HG03575 (cell line): ENCODE measurements at regions not wholly inside any gene's neighbourhood (a gene's known extent, or its start where the extent isn't known, plus 50 kb on each side); places are given as distances from the start of the nearest gene placed in this dataset.
"Not testable (repeated sequence)": the region's sequence is repeated elsewhere in the genome, so short reads cannot be mapped to it uniquely, and the experiment has no call there.

ENCODE experiments used
- ATAC-seq: cut with Tn5 transposase; IDR thresholded peaks from one replicate; pipeline ENCODE4 v1.9.1; 2021; ENCODE audit not compliant: unreplicated experiment, insufficient number of reproducible peaks, low FRiP score; ENCODE audit errors: extremely low read depth

GRCh38 chr7:65789943-65790342 is 82.9 kb upstream of the VKORC1L1 start:
- not testable (repeated sequence) for ATAC-seq

- ATAC-seq: not testable (repeated sequence)
These were observed 81.1 kb upstream of the VKORC1L1 start for GRCh38 chr7:65791788-65792187.

GRCh38 chr7:65792726-65793125 is 80.1 kb upstream of the VKORC1L1 start:
- ATAC-seq: not testable (repeated sequence)

- ATAC-seq: not testable (repeated sequence)
These were observed 78.0 kb upstream of the VKORC1L1 start for GRCh38 chr7:65794671-65795391.

DNA sequence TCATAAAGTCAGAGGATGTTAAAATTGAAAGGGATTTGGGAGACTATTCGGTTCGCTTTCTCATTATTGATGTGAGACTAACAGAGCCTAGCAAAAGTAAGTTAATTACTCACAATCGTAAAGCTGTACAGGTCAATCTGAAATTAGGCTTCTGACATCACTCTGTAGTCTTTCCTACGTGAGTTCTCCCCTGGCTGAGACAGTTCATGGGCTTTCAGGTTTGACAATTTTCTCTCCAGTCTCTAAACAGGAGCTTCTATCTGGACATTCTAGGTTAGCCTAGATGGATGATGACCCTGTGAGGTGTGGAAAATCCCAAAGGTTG is 77.5 kb upstream of the VKORC1L1 start:
- ATAC-seq: not testable (repeated sequence)

DNA sequence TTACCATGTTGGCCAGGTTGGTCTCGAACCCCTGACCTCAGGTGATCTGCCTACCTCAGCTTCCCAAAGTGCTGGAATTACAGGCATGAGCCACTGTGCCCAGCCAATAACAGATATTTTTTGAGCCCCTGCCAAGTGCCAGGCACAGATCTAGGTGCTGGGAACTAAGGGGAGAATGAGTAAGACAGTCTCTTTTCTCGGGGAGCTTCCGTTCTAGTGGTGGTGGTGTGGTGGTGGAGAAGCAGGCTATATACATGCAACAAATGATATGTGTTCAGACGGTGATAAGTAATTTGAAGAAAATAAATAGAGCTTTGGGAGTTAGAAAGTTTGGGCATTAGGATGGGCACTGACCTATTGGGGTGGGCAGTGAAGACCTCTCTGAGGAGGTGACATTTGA is 76.7 kb upstream of the VKORC1L1 start:
- no peak for ATAC-seq

- ATAC-seq: not testable (repeated sequence)
These were observed 75.8 kb upstream of the VKORC1L1 start for GRCh38 chr7:65797086-65797485.

GRCh38 chr7:65797566-65797965 is 75.3 kb upstream of the VKORC1L1 start:
- not testable (repeated sequence) for ATAC-seq

DNA sequence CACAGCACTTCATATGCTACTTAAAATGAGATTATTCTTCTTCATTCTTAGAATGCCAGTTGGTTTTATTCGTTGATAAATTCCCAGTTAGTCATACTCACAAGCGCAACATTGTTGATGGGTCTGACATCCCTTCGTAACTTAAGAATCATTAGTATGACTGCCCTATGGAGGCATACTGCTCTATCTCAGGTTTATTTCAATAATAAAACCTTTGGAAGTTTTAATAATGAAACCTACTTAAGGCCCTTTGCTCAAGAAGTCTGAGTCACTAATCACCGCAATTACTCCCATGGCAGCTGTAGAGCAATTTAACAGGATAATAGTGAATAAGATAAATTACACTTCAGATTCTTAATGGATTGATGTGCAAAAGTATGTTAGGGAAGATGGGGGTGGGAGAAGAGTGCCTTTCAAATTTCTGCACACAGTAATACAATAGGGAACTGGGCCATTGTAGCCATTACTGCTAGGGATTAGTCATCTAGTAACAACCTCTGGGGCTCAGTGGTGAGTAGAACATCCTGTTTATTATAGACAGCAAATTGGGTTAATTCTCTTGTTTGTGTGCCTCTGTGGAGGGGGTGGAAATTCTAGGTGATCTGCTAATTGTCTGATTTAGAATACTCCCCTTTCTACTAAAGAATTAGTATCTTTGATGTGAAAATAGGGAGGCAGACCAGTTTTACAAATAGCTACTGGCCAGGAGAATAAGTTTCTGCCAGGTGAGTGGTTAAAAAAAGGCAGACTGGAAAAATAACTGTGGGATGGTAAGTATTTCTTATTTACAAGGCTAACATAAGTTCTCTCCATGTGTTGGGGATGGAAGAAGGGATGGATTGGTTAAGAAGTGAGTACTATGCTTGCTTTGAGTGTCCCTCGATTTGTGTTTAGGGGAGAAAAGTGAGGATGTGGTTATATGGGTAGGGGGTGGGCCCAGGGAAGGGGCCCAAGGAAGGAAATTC is 74.5 kb upstream of the VKORC1L1 start:
- peak; percentile 99 for ATAC-seq

GRCh38 chr7:65800191-65800590 is 72.7 kb upstream of the VKORC1L1 start:
- ATAC-seq: not testable (repeated sequence)

DNA sequence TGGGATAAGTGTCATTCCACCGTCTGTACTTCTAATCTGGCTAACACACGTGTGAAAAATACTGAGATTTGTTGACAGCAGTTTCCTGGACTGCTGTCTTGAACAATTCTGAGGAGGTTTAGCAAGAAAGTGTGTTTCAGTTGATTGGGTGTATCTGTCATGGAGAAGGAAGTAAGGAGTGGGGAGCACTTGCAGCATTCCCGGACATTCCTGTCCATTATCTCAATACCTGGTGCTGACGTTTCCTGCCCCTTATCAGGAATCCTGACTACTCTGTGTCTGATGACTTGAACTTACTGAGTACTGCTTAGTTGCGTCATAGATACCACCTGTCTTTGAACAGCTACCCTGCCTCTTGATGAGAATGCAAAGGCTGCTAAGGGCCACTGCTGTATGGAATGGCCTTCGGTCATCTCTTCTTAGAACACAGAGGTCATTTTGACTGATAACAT is 72.0 kb upstream of the VKORC1L1 start:
- no peak for ATAC-seq

- ATAC-seq: no peak
These were observed 68.0 kb upstream of the VKORC1L1 start for GRCh38 chr7:65804887-65805286.

DNA sequence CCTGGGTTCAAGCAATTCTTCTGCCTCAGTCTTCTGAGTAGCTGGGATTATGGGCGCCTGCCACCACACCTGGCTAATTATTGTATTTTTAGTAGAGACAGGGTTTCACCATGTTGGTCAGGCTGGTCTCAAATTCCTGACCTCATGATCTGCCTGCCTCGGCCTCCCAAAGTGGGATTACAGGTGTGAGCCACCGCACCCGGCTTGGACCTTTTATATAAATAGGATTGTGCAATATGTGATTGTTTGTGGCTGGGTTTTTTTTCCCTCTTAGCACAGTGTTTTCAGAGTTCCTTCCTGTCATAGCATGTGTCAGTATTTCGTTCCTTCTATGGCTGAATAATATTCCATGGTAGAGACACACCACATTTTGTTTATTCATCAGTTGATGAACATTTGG is 65.8 kb upstream of the VKORC1L1 start:
- not testable (repeated sequence) for ATAC-seq

GRCh38 chr7:65809259-65809981 is 63.5 kb upstream of the VKORC1L1 start:
- peak; percentile 80 for ATAC-seq

DNA sequence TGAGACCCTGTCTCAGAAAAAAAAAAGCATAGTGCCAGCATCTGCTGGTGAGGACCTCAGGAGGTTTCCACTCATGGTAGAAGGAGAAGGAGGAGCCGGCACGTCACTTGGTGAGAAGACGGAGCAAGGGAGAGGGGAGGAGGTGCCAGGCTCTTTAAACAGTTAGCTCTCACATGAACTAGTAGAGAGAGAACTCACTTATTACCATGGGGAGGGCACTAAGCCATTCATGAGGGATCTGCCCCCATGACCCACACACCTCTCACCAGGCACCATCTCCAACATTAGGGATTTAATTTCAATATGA is 62.9 kb upstream of the VKORC1L1 start:
- ATAC-seq: peak; percentile 25

- ATAC-seq: no peak
These were observed 60.6 kb upstream of the VKORC1L1 start for GRCh38 chr7:65812281-65812680.

- not testable (repeated sequence) for ATAC-seq
These were observed 58.2 kb upstream of the VKORC1L1 start for GRCh38 chr7:65814556-65815167.

DNA sequence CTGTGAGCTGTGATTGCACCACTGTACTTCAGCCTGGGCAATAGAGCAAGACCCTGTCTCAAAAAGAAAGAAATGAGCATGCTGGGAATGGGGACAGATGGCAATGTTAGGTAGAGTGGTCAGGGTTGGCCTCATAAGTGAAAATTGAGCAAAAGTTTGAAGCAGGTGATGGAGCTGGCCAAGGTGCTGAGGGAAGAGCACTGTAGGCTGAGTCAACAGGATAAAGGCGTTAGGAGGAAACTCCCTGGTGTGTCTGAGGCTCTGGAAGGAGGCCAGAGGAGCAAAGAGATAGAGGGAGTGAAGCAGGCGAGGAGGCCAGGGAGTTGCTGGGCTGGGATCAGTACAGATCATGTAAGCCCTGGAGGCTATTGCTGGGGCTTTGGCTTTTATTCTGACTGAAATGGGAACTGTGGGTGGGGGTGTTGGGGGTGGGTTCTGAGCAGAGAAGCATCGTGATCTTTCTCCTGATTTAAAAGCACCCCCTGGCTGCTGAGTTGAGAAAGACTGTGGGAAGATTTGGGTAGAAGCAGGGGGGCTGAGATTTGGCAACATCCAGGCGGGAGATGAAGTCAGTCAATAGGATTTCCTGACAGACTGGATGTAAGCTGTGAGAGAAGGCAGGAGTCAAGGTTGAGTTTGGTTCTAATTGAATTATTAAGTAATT is 52.5 kb upstream of the VKORC1L1 start:
- no peak for ATAC-seq
